GM12874 (cell line): ENCODE measurements at regions not wholly inside any gene's neighbourhood (a gene's known extent, or its start where the extent isn't known, plus 50 kb on each side); places are given as distances from the start of the nearest gene placed in this dataset.

Source experiments
- TF ChIP-seq, protein P1 (sequence below): IDR thresholded peaks from 2 replicates; pipeline ENCODE4 v1.5.1; 2011; ENCODE audit warnings: low read depth, mild to moderate bottlenecking, control low read depth, low read length, moderate library complexity; ENCODE audit not compliant: insufficient read depth

DNA sequence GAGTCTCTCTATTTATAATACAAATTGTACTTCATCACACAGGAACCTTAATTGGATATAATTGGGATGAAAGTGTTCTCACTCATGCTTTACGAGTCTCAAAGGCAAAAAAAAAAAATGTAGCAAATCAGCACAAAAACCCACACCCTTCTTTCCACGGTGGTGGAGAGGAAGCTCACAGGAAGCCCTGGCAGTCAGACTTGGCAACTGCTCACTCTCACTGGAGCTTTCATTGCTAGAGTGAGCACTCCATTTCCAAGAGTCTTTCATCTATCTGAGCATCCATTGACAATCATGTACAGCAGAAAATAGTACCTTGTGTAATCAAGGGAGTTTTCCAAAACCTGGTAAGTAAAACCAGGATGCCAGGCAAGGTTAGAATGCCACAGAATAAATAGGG lies 2159.4 kb upstream of the AGA start:
- TF ChIP-seq, protein P1, sequence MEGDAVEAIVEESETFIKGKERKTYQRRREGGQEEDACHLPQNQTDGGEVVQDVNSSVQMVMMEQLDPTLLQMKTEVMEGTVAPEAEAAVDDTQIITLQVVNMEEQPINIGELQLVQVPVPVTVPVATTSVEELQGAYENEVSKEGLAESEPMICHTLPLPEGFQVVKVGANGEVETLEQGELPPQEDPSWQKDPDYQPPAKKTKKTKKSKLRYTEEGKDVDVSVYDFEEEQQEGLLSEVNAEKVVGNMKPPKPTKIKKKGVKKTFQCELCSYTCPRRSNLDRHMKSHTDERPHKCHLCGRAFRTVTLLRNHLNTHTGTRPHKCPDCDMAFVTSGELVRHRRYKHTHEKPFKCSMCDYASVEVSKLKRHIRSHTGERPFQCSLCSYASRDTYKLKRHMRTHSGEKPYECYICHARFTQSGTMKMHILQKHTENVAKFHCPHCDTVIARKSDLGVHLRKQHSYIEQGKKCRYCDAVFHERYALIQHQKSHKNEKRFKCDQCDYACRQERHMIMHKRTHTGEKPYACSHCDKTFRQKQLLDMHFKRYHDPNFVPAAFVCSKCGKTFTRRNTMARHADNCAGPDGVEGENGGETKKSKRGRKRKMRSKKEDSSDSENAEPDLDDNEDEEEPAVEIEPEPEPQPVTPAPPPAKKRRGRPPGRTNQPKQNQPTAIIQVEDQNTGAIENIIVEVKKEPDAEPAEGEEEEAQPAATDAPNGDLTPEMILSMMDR = no peak

DNA sequence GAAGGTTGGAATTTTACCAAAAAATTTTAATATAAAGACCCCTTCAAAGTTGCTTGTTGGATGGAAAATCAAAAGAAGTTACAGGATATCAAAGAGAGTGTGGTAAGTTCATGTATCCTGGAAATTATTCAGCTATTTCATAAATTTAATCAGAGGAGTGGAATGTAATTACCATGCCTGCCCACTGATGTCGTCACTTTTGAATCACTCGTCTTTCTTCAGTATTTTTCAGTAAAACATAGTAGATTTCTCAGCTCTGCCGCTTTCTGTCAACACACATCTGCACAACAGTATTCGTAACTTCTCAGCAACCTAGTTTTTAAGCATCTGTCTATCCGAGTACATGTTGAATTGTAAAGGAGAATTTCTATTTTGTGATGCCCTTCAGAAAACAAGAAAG lies 2163.0 kb upstream of the AGA start:
- TF ChIP-seq, protein P1 = no peak

GRCh38 chr4:179607003-179607402 lies 2164.8 kb upstream of the AGA start:
- TF ChIP-seq, protein P1 = no peak

DNA sequence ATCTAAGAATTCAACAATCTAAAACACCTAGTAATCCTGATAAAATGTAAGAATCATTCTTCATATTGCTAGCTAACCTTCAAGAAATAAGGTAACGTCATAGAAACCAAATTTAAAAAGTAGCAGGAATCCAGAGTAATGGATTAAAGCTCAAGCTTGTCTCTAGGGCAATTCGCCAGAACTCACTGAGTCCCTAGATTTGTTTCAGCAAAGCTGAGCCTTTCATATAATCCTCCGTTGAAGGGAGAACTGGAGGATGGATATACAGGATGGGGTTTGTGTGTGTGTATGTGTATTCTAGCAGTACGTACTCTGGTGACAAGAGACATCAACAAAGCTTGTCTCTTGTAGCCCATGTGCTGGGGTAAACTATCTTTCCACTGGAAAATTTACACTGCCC lies 2173.5 kb upstream of the AGA start:
- TF ChIP-seq, protein P1 = no peak

GRCh38 chr4:179618966-179619365 lies 2176.7 kb upstream of the AGA start:
- TF ChIP-seq, protein P1 = no peak

- TF ChIP-seq, protein P1 = no peak
Measured at GRCh38 chr4:179624768-179625181, 2182.5 kb upstream of the AGA start.

- TF ChIP-seq, protein P1 = no peak
Measured at GRCh38 chr4:179625406-179625805, 2183.2 kb upstream of the AGA start.

DNA sequence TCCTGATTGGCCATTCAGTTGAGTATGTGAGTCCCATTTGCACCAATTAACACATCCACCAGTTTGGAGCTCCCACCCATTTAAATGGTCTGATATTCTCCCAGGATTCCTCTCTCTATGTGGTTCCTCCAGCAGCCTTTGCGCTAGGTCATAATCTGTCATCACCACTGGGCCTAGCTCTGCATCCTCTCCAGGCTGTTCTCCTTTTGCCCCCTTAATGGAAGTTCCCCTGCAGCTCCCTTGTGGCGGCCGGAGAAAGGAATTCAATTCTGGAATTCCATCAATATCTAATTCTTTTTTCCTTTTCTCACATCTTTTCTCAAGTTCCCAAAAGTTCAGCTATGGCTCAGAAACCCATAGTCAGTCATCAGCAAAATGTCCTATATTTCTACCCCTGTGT lies 2184.4 kb upstream of the AGA start:
- TF ChIP-seq, protein P1 = no peak
